ENCODE measurements at regions not wholly inside any gene's neighbourhood (a gene's known extent, or its start where the extent isn't known, plus 50 kb on each side); places are given as distances from the start of the nearest gene placed in this dataset.

DNA sequence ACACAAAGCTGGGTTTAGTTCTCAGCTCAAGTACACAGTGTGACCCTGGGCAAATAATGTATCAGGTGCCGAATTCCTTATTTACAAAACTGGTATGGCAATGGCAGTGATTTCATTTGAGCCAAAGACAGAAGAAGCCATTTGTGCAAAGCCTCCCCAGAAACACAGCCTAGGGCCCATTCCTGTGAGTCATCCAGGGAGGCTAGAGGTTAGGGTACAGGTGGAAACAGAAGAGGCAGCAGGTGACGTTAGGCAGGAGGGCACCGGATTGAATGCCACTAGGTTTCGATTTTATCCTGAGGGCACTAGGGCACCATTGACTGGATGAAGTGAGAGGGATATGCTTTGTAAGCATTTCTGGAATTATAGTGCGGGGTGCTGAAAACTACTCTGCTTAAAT is 766.9 kb upstream of the NR2F2 start:
- DNase-seq (ENCODE audit: low read depth) = no peak

DNA sequence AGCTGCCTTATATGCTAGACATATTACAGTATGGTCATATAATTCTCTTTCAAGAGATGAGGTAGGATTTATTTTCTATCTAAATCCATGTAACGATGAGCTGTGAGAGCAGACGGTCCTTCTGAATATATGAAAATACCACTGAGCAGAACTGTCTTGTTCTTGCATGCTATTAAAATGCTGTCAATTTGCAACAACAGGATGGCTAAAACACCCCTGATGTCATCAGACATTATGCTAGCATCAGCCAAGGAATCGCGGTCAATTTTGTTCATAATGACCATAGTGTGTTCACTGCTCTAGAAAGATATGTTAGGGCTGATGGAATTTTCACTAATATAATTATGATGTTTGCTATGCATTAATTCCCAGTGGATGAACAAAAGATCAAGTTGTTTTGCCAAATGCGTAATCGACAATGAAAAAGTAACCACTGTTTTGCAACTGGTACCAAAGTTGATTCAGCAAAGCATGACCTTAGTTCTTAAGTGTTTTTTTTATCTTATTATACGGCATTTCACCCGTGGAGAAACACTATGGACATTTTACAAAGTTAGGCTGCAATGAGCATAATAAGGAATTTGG is 765.4 kb upstream of the NR2F2 start:
- no peak for DNase-seq (ENCODE audit: low read depth)

DNA sequence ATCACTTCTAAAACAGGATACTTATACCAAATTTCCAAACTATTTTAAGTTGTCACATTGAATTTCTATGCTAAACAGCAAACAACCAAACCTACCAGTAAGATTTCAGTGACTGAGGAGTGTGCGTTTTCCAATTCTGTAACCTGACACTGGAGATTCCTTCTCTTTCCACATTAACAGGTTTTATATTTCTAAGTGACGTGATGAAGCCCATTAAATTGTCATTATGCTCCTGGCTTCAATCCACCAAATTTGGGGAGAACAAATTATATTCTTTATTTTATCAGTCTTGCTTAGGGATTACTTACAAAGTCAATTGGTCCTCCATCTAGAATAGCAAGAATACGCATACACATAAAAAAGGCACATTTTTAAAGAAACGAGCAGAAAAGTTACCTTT is 764.8 kb upstream of the NR2F2 start:
- DNase-seq (ENCODE audit: low read depth) = no peak

DNA sequence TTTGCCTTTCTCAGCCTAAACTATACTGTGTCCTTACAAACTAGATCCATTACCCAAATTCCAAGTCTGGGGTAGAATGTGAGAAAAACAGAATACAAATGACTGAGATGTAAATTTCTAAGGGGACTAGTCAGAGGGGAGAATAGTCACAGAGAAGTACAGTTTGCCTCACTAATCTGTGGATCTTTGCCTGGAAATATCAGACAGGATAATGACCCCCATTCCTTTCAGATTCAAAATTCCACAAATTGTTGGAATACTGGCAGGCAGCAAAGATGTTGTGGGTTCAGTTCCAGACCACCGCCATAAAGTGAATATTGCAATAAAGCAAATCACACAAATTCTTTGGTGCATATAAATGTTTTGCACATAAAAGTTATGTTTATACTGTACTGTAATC is 762.8 kb upstream of the NR2F2 start:
- DNase-seq (ENCODE audit: low read depth) = no peak

DNA sequence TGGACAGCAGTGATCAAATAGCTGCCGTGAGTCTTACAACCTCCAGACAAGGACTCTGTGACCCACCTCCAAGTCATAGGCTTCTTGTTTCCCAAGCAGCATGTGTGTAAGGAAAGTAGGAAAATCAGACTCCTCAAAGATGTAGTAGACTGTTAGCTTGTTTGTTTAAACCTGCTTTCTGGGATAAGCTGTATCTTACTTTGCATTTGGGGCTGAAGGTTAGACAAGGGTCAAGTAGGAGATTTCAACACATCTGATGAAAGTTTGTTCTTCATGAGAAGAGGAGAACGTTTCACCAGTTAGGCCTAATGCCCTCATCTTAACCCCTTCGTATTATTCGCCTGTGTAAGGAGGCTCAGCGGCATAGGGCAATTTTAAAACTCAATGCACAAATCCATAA is 756.4 kb upstream of the NR2F2 start:
- DNase-seq (ENCODE audit: low read depth) = no peak

- DNase-seq (ENCODE audit: low read depth) = no peak
Observed at GRCh38 chr15:95577927-95578326, 752.6 kb upstream of the NR2F2 start.

DNA sequence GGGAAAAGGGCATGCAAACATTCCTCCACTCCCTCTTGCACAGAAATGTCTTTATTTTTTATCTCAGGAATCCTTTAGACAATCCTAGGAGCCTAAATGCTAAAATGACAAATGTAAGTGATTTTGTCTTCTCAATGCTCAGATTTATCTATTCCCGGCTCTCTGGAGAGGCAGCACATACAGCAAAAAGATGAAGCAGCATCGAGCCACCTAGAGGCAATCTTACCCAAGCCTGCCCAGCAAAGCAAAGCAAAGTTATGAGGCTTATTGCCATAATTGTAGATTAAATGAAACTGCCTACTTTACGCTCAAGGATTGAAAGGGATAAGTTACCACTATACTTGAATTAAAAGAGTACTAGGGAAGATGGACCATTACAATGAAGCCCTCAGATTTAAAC is 750.4 kb upstream of the NR2F2 start:
- DNase-seq (ENCODE audit: low read depth) = no peak

DNA sequence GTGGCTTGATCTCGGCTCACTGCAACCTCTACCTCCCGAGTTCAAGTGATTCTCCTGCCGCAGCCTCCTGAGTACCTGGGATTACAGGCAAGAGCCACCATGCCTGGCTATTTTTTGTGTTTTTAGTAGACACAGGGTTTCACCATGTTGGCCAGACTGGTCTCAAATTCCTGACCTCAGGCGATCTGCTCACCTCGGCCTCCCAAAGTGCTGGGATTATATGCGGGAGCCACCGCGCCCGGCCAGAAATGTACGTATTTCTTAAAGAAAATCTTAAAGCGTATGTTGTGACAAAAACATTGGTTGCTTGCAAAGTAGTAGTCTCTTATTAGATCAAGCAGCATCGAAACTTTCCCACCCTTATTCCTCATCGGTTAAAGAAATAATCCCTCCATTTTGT is 748.9 kb upstream of the NR2F2 start:
- DNase-seq (ENCODE audit: low read depth) = no peak

- DNase-seq (ENCODE audit: low read depth) = no peak
Observed at GRCh38 chr15:95584088-95584487, 746.4 kb upstream of the NR2F2 start.

DNA sequence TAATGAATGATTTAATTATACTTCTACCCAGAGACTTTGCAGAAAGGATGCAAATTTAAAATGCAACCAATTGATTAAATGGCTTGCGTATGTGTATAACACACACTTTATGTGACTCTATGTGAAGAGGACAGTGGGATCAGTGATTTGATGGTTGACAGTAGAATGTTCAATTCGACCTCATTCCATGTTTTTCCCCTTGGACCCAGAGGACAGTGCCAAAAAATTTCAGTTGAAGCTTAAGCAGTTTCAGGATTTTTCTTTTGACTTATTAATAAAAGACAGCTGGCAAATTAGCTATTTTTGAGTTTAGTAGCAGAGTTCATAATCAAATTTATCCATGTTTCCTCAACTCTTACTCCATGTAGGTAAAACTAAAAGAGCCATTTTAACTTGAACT is 742.4 kb upstream of the NR2F2 start:
- DNase-seq (ENCODE audit: low read depth) = no peak

GRCh38 chr15:95590533-95591044 is 739.9 kb upstream of the NR2F2 start:
- DNase-seq (ENCODE audit: low read depth) = no peak

GRCh38 chr15:95591270-95591669 is 739.2 kb upstream of the NR2F2 start:
- no peak for DNase-seq (ENCODE audit: low read depth)

DNA sequence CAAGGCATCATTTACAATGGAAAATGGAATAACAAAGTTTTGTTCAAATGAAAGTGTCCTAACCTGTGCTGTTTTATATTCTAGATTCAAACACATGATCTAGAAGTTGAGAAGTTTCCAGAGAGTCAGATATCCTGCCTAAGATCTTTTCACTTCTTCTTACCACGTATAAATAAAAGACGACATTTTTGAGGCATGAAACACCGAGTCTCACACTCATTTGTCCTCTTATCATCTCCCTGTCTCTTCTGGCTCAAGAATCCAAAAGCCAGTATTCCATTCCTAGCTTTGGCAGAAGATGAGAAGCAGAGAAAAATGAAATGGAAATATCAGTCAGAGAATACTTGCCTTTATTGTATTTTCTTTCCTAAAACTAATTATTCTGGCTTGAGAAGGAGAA is 738.6 kb upstream of the NR2F2 start:
- no peak for DNase-seq (ENCODE audit: low read depth)

GRCh38 chr15:95594496-95594895 is 736.0 kb upstream of the NR2F2 start:
- no peak for DNase-seq (ENCODE audit: low read depth)

GRCh38 chr15:95595759-95596158 is 734.7 kb upstream of the NR2F2 start:
- no peak for DNase-seq (ENCODE audit: low read depth)

DNA sequence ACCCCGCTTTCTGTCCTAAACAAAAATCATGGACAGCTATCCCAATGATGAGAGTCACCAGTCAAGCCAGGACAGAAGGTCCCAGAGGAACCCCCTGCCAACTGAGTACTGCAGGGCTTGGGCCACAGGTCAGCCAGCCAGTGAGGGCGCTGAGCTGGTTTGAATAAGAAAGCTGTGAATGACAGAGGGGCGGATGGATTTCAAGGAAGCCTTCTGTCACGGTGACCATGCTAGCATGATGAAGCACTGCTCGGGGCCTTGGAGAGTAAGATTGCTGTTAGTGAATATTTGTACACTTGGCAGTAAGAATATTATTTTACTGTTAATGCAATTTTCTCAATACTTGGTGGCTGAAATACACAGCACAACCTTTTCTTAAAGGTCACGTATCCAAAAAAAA is 734.0 kb upstream of the NR2F2 start:
- DNase-seq (ENCODE audit: low read depth) = no peak

GRCh38 chr15:95598251-95598855 is 732.1 kb upstream of the NR2F2 start:
- DNase-seq (ENCODE audit: low read depth) = no peak

DNA sequence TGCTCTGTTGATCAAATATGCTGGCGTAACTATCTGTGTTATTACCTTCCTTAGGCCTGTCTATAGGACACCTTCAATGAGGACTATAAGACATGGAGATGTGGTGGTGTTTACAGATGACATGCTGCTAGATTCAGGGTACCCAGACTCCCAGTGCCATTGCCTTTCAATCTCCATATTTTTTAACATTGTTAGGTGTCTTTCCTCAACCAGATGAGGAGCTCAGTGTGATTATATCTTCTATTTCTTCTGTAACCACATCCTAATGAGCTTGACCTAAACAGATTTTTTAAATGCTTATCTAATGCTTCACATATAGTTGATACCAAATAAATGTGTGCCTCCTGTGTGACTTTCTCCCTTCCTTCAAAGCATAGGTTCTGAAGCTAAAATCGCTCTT is 730.1 kb upstream of the NR2F2 start:
- DNase-seq (ENCODE audit: low read depth) = no peak

DNA sequence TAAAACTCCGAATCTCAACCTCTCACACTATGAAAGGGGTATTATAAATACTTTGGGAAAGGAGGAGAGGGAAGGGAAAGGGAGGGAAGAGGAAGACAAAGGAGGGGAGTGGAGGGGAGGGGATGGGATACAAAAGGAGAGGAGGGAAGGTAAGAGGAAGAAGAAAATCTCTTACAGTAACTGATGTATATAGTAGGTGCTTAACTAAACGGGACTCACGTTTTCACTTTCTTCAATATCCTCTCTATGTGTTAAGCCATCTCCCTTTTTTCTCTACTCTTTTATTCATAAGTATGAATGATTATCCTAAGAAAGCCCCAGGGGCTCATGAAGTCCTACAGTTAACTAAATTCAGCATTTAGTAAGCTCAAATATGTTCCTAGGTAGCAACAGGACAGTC is 729.6 kb upstream of the NR2F2 start:
- DNase-seq (ENCODE audit: low read depth) = no peak

GRCh38 chr15:95601525-95601924 is 729.0 kb upstream of the NR2F2 start:
- DNase-seq (ENCODE audit: low read depth) = no peak

- no peak for DNase-seq (ENCODE audit: low read depth)
Observed at GRCh38 chr15:95603802-95604201, 726.7 kb upstream of the NR2F2 start.

DNA sequence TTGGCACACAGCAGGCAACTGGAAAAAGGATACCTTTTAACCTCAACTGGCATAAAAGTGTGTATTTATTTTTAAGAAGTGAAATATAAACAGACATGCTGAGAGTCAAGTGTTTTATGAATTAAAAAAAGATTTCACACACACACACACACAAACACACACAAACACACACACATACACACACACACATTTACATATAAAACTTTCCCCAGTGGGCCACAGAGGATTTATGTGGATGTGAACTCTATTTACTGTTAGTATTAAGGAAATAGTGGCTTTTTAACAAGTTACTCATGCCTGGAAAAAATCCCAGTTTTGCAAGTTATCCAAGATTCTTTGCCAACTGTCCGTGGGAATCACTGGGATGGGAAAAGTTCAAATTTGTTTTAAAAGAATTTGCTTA is 725.9 kb upstream of the NR2F2 start:
- DNase-seq (ENCODE audit: low read depth) = no peak

GRCh38 chr15:95605098-95605497 is 725.4 kb upstream of the NR2F2 start:
- DNase-seq (ENCODE audit: low read depth) = no peak

- no peak for DNase-seq (ENCODE audit: low read depth)
Observed at GRCh38 chr15:95606551-95606950, 723.9 kb upstream of the NR2F2 start.
